ENCODE measurements at regions not wholly inside any gene's neighbourhood (a gene's known extent, or its start where the extent isn't known, plus 50 kb on each side); places are given as distances from the start of the nearest gene placed in this dataset.

GRCh38 chr16:6218855-6219254, 1113.8 kb upstream of the RBFOX1 start:
- ChIA-PET POLR2A (no interaction called here), RAD21 (ENCODE audit: low non-redundant PET in 1 of 2, low total read pairs in 2 of 2, uncharacterized antibody in 2 of 2, unreplicated experiment in 2 of 2) (no interaction called here), CTCF (no interaction called here)
- Histone ChIP-seq H2AFZ (ENCODE audit: low read depth, low read length, poor library complexity, severe bottlenecking) (no peak overlapping the region), H3K4me2 (ENCODE audit: low read length) (no peak overlapping the region), H3K36me3 (ENCODE audit: control insufficient read depth in 1 of 2, insufficient read depth in 2 of 2, low read length in 2 of 2) (no peaks in the 10 kb centered on the region), H3K9ac (ENCODE audit: low read length) (no peak overlapping the region), H3K4me3 (replicated peaks in 1 of 2; ENCODE audit: low read depth in 1 of 2, low read length in 2 of 2) (no peak overlapping the region), H3K27me3 (ENCODE audit: insufficient read depth, low read length) (no peaks in the 10 kb centered on the region), H3K9me3 (ENCODE audit: control insufficient read depth in 1 of 2, insufficient read depth in 1 of 2, low read depth in 1 of 2, low read length in 2 of 2) (no peaks in the 10 kb centered on the region), H3K27ac (ENCODE audit: low read depth, low read length) (no peak overlapping the region), H3K4me1 (ENCODE audit: control insufficient read depth in 1 of 2, insufficient read depth in 2 of 2, low read length in 2 of 2) (no peaks in the 10 kb centered on the region), H4K20me1 (ENCODE audit: insufficient read depth) (no peaks in the 10 kb centered on the region), H3K79me2 (ENCODE audit: insufficient read depth, low read length) (no peaks in the 10 kb centered on the region), H3K9me2 (ENCODE audit: insufficient read depth) (no peaks in the 10 kb centered on the region)
- ATAC-seq (no peak), DNase-seq (ENCODE audit: low read depth, low spot score) (no peak)
- TF ChIP-seq ZNF274 (IDR thresholded peaks at IDR 0.05; ENCODE audit: low read depth, low read length) (no peak), EGR1 (IDR thresholded peaks at IDR 0.05; ENCODE audit: low read depth) (no peak), JUND (IDR thresholded peaks at IDR 0.05) (no peak), SRF (IDR thresholded peaks at IDR 0.05; ENCODE audit: low read depth) (no peak), SIN3A (IDR thresholded peaks at IDR 0.05; ENCODE audit: low read depth) (no peak), YY1 (IDR thresholded peaks at IDR 0.05; ENCODE audit: extremely low read depth, insufficient replicate concordance, low read depth, low read length) (no peak), MAX (IDR thresholded peaks at IDR 0.05) (no peak), FOSL1 (IDR thresholded peaks at IDR 0.05; ENCODE audit: low read depth) (no peak), POLR2A (IDR thresholded peaks at IDR 0.05; ENCODE audit: borderline replicate concordance, extremely low read depth, insufficient read depth, insufficient read length) (no peak), ATF3 (IDR thresholded peaks at IDR 0.05) (no peak), EZH2 (IDR thresholded peaks at IDR 0.05) (no peak), REST (IDR thresholded peaks at IDR 0.05; ENCODE audit: low read depth) (no peak), ELF1 (IDR thresholded peaks at IDR 0.05; ENCODE audit: borderline replicate concordance, low read depth) (no peak)
- no TSS peak for BruUV-seq (replicated peaks)
- intact Hi-C loops (cut with micrococcal nuclease) = no loop called here
